ENCODE measurements at regions not wholly inside any gene's neighbourhood (a gene's known extent, or its start where the extent isn't known, plus 50 kb on each side); places are given as distances from the start of the nearest gene placed in this dataset.

- DNase-seq (ENCODE audit: insufficient read length, low spot score) (no peak), FAIRE-seq (no peak)
- no peak for TF ChIP-seq POLR2A (IDR thresholded peaks at IDR 0.05; ENCODE audit: low read depth, low read length)
- TF ChIP-seq POLR2AphosphoS5 (IDR thresholded peaks at IDR 0.05; ENCODE audit: low read depth, low read length) = no peak
- TF ChIP-seq POU2F2 (IDR thresholded peaks at IDR 0.05; ENCODE audit: low read depth, low read length) = no peak
- TF ChIP-seq SPI1 (IDR thresholded peaks at IDR 0.05; ENCODE audit: low read depth, low read length) = no peak
- TF ChIP-seq TAF1 (IDR thresholded peaks at IDR 0.05; ENCODE audit: low read depth, low read length) = no peak
- TF ChIP-seq PAX5 (IDR thresholded peaks at IDR 0.05; ENCODE audit: insufficient read depth, low read length, severe bottlenecking) = no peak
Observed at GRCh38 chr1:55935236-55935635, 644.1 kb downstream of the PLPP3 start.

- FAIRE-seq = no peak
- TF ChIP-seq SPI1 (IDR thresholded peaks at IDR 0.05; ENCODE audit: low read depth, low read length) = no peak
- TF ChIP-seq POU2F2 (IDR thresholded peaks at IDR 0.05; ENCODE audit: low read depth, low read length) = no peak
- no peak for TF ChIP-seq PAX5 (IDR thresholded peaks at IDR 0.05; ENCODE audit: insufficient read depth, low read length, severe bottlenecking)
- no peak for TF ChIP-seq POLR2AphosphoS5 (IDR thresholded peaks at IDR 0.05; ENCODE audit: low read depth, low read length)
- TF ChIP-seq TAF1 (IDR thresholded peaks at IDR 0.05; ENCODE audit: low read depth, low read length) = no peak
- no peak for TF ChIP-seq POLR2A (IDR thresholded peaks at IDR 0.05; ENCODE audit: low read depth, low read length)
- no peak for DNase-seq (ENCODE audit: insufficient read length, low spot score)
Observed at GRCh38 chr1:55932402-55932801, 647.0 kb downstream of the PLPP3 start.

GRCh38 chr1:55931081-55931940, 648.1 kb downstream of the PLPP3 start:
- no peak for FAIRE-seq

GRCh38 chr1:55929652-55930051, 649.7 kb downstream of the PLPP3 start:
- no peak for TF ChIP-seq POLR2AphosphoS5 (IDR thresholded peaks at IDR 0.05; ENCODE audit: low read depth, low read length)
- TF ChIP-seq SPI1 (IDR thresholded peaks at IDR 0.05; ENCODE audit: low read depth, low read length) = no peak
- no peak for TF ChIP-seq POLR2A (IDR thresholded peaks at IDR 0.05; ENCODE audit: low read depth, low read length)
- no peak for TF ChIP-seq POU2F2 (IDR thresholded peaks at IDR 0.05; ENCODE audit: low read depth, low read length)
- TF ChIP-seq TAF1 (IDR thresholded peaks at IDR 0.05; ENCODE audit: low read depth, low read length) = no peak
- no peak for TF ChIP-seq PAX5 (IDR thresholded peaks at IDR 0.05; ENCODE audit: insufficient read depth, low read length, severe bottlenecking)
- DNase-seq (ENCODE audit: insufficient read length, low spot score) (no peak), FAIRE-seq (no peak)

More at GRCh38 chr1:55931081-55931940, 648.1 kb downstream of the PLPP3 start:
- DNase-seq (ENCODE audit: insufficient read length, low spot score) = no peak
- TF ChIP-seq POU2F2 (IDR thresholded peaks at IDR 0.05; ENCODE audit: low read depth, low read length) = no peak
- no peak for TF ChIP-seq SPI1 (IDR thresholded peaks at IDR 0.05; ENCODE audit: low read depth, low read length)
- TF ChIP-seq POLR2AphosphoS5 (IDR thresholded peaks at IDR 0.05; ENCODE audit: low read depth, low read length) = no peak
- TF ChIP-seq POLR2A (IDR thresholded peaks at IDR 0.05; ENCODE audit: low read depth, low read length) = no peak
- TF ChIP-seq TAF1 (IDR thresholded peaks at IDR 0.05; ENCODE audit: low read depth, low read length) = no peak
- no peak for TF ChIP-seq PAX5 (IDR thresholded peaks at IDR 0.05; ENCODE audit: insufficient read depth, low read length, severe bottlenecking)

- FAIRE-seq = no peak
- TF ChIP-seq POLR2AphosphoS5 (IDR thresholded peaks at IDR 0.05; ENCODE audit: low read depth, low read length) = no peak
- no peak for TF ChIP-seq SPI1 (IDR thresholded peaks at IDR 0.05; ENCODE audit: low read depth, low read length)
- no peak for TF ChIP-seq TAF1 (IDR thresholded peaks at IDR 0.05; ENCODE audit: low read depth, low read length)
- TF ChIP-seq PAX5 (IDR thresholded peaks at IDR 0.05; ENCODE audit: insufficient read depth, low read length, severe bottlenecking) = no peak
- TF ChIP-seq POU2F2 (IDR thresholded peaks at IDR 0.05; ENCODE audit: low read depth, low read length) = no peak
- no peak for TF ChIP-seq POLR2A (IDR thresholded peaks at IDR 0.05; ENCODE audit: low read depth, low read length)
- DNase-seq (ENCODE audit: insufficient read length, low spot score) = no peak
Observed at GRCh38 chr1:55928576-55928975, 650.8 kb downstream of the PLPP3 start.

- TF ChIP-seq SPI1 (IDR thresholded peaks at IDR 0.05; ENCODE audit: low read depth, low read length) (no peak), PAX5 (IDR thresholded peaks at IDR 0.05; ENCODE audit: insufficient read depth, low read length, severe bottlenecking) (no peak), POLR2A (IDR thresholded peaks at IDR 0.05; ENCODE audit: low read depth, low read length) (no peak), POU2F2 (IDR thresholded peaks at IDR 0.05; ENCODE audit: low read depth, low read length) (no peak), POLR2AphosphoS5 (IDR thresholded peaks at IDR 0.05; ENCODE audit: low read depth, low read length) (no peak), TAF1 (IDR thresholded peaks at IDR 0.05; ENCODE audit: low read depth, low read length) (no peak)
- FAIRE-seq = no peak
- DNase-seq (ENCODE audit: insufficient read length, low spot score) = no peak
Observed at GRCh38 chr1:55927702-55928290, 651.6 kb downstream of the PLPP3 start.

GRCh38 chr1:55926906-55927471, 652.4 kb downstream of the PLPP3 start:
- TF ChIP-seq SPI1 (IDR thresholded peaks at IDR 0.05; ENCODE audit: low read depth, low read length) (no peak), POU2F2 (IDR thresholded peaks at IDR 0.05; ENCODE audit: low read depth, low read length) (no peak), POLR2A (IDR thresholded peaks at IDR 0.05; ENCODE audit: low read depth, low read length) (no peak), PAX5 (IDR thresholded peaks at IDR 0.05; ENCODE audit: insufficient read depth, low read length, severe bottlenecking) (no peak)
- DNase-seq (ENCODE audit: insufficient read length, low spot score) = no peak
- no peak for FAIRE-seq

GRCh38 chr1:55916907-55917306, 662.5 kb downstream of the PLPP3 start:
- DNase-seq (ENCODE audit: insufficient read length, low spot score) = no peak
- TF ChIP-seq TAF1 (IDR thresholded peaks at IDR 0.05; ENCODE audit: low read depth, low read length) (no peak), SPI1 (IDR thresholded peaks at IDR 0.05; ENCODE audit: low read depth, low read length) (no peak), POU2F2 (IDR thresholded peaks at IDR 0.05; ENCODE audit: low read depth, low read length) (no peak), POLR2A (IDR thresholded peaks at IDR 0.05; ENCODE audit: low read depth, low read length) (no peak), PAX5 (IDR thresholded peaks at IDR 0.05; ENCODE audit: insufficient read depth, low read length, severe bottlenecking) (no peak)
- FAIRE-seq = no peak

- DNase-seq (ENCODE audit: insufficient read length, low spot score) = no peak
- no peak for TF ChIP-seq TAF1 (IDR thresholded peaks at IDR 0.05; ENCODE audit: low read depth, low read length)
- no peak for TF ChIP-seq POLR2AphosphoS5 (IDR thresholded peaks at IDR 0.05; ENCODE audit: low read depth, low read length)
- no peak for TF ChIP-seq POLR2A (IDR thresholded peaks at IDR 0.05; ENCODE audit: low read depth, low read length)
- TF ChIP-seq SPI1 (IDR thresholded peaks at IDR 0.05; ENCODE audit: low read depth, low read length) = no peak
- TF ChIP-seq POU2F2 (IDR thresholded peaks at IDR 0.05; ENCODE audit: low read depth, low read length) = no peak
- TF ChIP-seq PAX5 (IDR thresholded peaks at IDR 0.05; ENCODE audit: insufficient read depth, low read length, severe bottlenecking) = no peak
Observed at GRCh38 chr1:55916481-55916880, 662.9 kb downstream of the PLPP3 start.

More at GRCh38 chr1:55916481-55916880, 662.9 kb downstream of the PLPP3 start:
- FAIRE-seq = no peak
